Kidney (tissue), 13 donors: ENCODE measurements at regions not wholly inside any gene's neighbourhood (a gene's known extent, or its start where the extent isn't known, plus 50 kb on each side); places are given as distances from the start of the nearest gene placed in this dataset.
A peak's percentile ranks its signal among the peaks of the same experiment; 100 is the strongest.

Experiments used
- DNase-seq, 5 donors: peaks; one replicate each; pipeline ENCODE4 v3.0.0-alpha.2; 2013 to 2020
- FAIRE-seq: peaks from 2 replicates; lab custom pipeline; 2012; peaks lifted over from hg19 to GRCh38; lab: Jason Lieb, UNC
- H3K27ac ChIP-seq, 2 donors: one replicate each; pipeline ENCODE4 v1.7.0; 2013; ENCODE audit warnings: low read depth in 2 of 2, low read length in 2 of 2, inconsistent platforms in 1 of 2
- H3K27me3 ChIP-seq: one replicate; pipeline ENCODE4 v1.7.1; 2013; ENCODE audit warnings: low read length, inconsistent platforms; ENCODE audit not compliant: control insufficient read depth, insufficient read depth
- H3K36me3 ChIP-seq, 3 donors: one replicate each; pipeline versions ENCODE4 v1.7.0 to v1.7.1; 2013; ENCODE audit warnings: low read length in 3 of 3, control low read depth in 1 of 3, inconsistent platforms in 1 of 3; ENCODE audit not compliant: insufficient read depth in 3 of 3, control insufficient read depth in 2 of 3
- H3K4me1 ChIP-seq, 3 donors: one replicate each; pipeline versions ENCODE4 v1.7.0 to v1.7.1; 2013; ENCODE audit warnings: low read length in 3 of 3, inconsistent platforms in 1 of 3, low read depth in 1 of 3; ENCODE audit not compliant: control insufficient read depth in 2 of 3, insufficient read depth in 2 of 3
- H3K4me3 ChIP-seq, 3 donors: one replicate each; pipeline versions ENCODE4 v1.7.0 to v1.8.1; 2013; ENCODE audit warnings: low read length in 3 of 3, control low read depth in 1 of 3, inconsistent platforms in 1 of 3
- H3K9ac ChIP-seq, 3 donors: one replicate each; pipeline versions ENCODE4 v1.7.0 to v1.7.1; 2013; ENCODE audit warnings: low read length in 3 of 3, control low read depth in 1 of 3, inconsistent platforms in 1 of 3
- H3K9me3 ChIP-seq, 3 donors: one replicate each; pipeline versions ENCODE4 v1.7.0 to v1.7.1; 2013; ENCODE audit warnings: low read length in 3 of 3, control low read depth in 1 of 3, inconsistent platforms in 1 of 3; ENCODE audit not compliant: control insufficient read depth in 2 of 3, insufficient read depth in 1 of 3
- CTCF ChIP-seq: IDR thresholded peaks from 3 replicates; pipeline ENCODE4 v1.5.1; 2012; ENCODE audit warnings: mild to moderate bottlenecking, moderate library complexity, borderline replicate concordance; ENCODE audit not compliant: insufficient read depth; ENCODE audit errors: extremely low read depth
- intact Hi-C: fragments of 100-400 bp; cut with DNase I; formaldehyde crosslinking; loops from one replicate; pipeline ENCODE4 v1.11.1; 2022
- donor health status: control.
- donor health status: control.
- donor health status: control.
- donor health status: control.
- donor health status: control.
- donor health status: DM: yes; HTN: yes; CAD: no.
- donor health status: Normal renal cell carcinoma (clear cell type).

DNA sequence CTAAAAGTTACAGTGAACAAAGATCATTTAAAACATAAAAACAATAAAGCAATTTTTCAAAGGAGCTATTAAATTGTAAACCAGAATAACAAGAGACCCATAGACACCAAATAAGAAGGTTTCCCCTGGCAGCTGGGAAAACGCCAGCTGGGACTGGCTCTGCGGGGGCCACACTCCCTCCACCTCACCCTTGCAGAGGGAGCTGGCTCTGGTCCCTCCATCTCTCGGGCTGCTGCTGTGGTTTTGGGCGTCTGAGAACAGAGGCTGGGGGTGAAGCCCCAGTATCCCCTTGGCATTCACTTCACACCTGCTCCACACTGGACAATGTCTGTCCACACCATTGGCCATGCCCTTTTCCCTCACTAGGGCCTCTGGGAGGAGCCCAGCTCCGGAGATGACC lies 62.1 kb upstream of the OTOS start:
- Histone ChIP-seq H3K4me3 (no peak overlapping the region), H3K27me3 (no peaks in the 10 kb centered on the region), H3K36me3 (no peaks in the 10 kb centered on the region), H3K27ac (no peak overlapping the region), H3K9ac (no peak overlapping the region), H3K9me3 (no peaks in the 10 kb centered on the region), H3K4me1 (peaks cover 0 to 3% (median 3%) of the 10 kb centered on the region in 3 donors)
- DNase-seq: peak in 1 of 5 donors; percentile 33
- intact Hi-C loops: no loop called here
- FAIRE-seq: no peak
- no peak for TF ChIP-seq CTCF

- Histone ChIP-seq H3K4me1 (peaks cover 0 to 3% (median 3%) of the 10 kb centered on the region in 3 donors), H3K36me3 (no peaks in the 10 kb centered on the region), H3K9me3 (no peaks in the 10 kb centered on the region), H3K4me3 (no peak overlapping the region), H3K9ac (no peak overlapping the region), H3K27ac (no peak overlapping the region), H3K27me3 (no peaks in the 10 kb centered on the region)
- FAIRE-seq: no peak
- DNase-seq: peak in 4 of 5 donors; percentile 24 to 48 (median 43)
- TF ChIP-seq CTCF: no peak
- intact Hi-C loops: no loop called here
Observed at GRCh38 chr2:240203031-240203787, 62.8 kb upstream of the OTOS start.

DNA sequence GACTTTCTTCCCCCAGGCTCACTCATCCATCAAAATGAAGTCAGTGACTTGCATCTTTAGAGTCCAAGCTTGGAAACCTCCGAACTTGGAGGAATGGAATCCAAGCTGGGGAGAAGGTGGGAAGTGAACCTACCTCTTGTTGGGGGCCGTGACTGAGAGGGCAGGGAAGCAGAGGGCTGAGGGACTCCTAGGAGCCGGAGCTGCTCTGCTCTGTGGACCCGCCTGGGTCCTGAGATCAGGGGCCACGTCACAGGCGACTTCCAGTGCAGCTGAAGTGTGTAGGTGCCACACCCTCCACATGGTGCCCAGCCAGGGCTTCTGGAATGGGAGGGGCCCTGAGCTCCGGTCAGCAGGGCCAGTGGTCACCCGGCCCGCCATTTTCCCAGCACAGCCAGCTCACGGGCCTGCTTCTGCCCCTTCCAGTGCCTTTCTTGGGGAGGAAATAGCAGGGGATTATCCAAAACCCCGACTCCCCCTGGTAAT lies 63.4 kb upstream of the OTOS start:
- no peaks in the 10 kb centered on the region for H3K36me3 ChIP-seq
- no peak overlapping the region for H3K27ac ChIP-seq
- no peak overlapping the region for H3K9ac ChIP-seq
- peak in 1 of 5 donors; percentile 46 for DNase-seq
- intact Hi-C loops: no loop called here
- H3K9me3 ChIP-seq: no peaks in the 10 kb centered on the region
- no peak overlapping the region for H3K4me3 ChIP-seq
- H3K27me3 ChIP-seq: no peaks in the 10 kb centered on the region
- FAIRE-seq: no peak
- TF ChIP-seq CTCF: no peak
- H3K4me1 ChIP-seq: peaks cover 0 to 3% (median 3%) of the 10 kb centered on the region in 3 donors
